HG03139 (cell line): ENCODE measurements at regions not wholly inside any gene's neighbourhood (a gene's known extent, or its start where the extent isn't known, plus 50 kb on each side); places are given as distances from the start of the nearest gene placed in this dataset.

ENCODE experiments used
- ATAC-seq: cut with Tn5 transposase; IDR thresholded peaks from one replicate; pipeline ENCODE4 v1.9.1; 2021; ENCODE audit not compliant: unreplicated experiment

DNA sequence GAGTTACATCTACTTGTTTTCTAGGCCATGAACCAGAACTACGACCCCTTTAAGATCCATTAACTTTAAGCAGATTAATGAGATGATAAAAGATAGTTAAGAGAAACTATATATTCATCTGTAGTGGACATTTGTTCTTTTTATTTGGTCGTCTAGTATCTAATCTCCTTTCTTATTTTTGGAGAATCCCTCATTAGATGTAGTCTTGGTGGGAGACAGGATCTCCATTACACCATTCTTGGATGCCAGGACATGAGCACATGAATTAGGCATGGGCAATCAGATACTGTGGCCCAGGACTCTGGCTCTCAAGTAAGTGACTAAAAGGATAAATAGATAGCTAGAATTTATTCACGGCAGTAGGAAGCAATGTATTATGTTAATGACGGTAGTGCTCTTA is 245.0 kb downstream of the ATP23 start:
- ATAC-seq: no peak

DNA sequence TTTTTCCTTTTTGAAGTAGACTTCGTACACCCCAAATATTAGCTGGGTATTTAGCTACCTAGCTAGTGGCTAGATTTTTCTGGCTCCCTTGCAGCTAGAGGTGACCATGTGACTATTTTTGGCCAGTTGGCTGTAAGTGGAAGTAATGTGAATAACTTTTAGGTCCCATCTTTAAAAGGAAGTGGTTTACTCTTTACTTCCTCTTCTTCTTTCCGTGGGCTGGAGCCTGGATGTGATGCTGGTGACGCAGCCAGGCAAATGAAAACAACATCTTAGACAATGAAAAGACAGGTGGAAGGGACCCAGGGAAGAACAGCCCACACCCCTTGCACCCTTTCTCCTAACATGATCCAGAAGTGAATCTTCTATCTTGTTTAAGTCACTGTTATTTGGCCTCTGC is 245.5 kb downstream of the ATP23 start:
- ATAC-seq: no peak

DNA sequence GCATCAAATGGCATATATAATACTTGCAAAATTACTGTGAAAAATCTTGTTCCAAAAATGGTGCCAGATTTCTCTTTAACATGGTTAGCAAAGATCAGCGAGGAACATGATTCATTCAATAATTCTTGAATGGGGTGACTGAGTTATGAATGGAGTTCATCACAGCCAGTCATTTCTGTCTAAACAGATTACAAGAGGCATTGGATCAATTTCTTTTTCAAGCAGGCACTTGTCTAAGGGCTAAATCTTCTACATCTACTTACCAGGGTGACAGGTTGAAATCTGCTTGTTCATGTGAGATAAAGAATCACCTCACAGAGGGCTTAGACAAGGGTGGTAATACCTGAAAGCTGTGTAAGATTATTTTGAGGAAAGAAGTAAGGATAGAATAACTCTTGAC is 247.7 kb downstream of the ATP23 start:
- ATAC-seq: no peak

DNA sequence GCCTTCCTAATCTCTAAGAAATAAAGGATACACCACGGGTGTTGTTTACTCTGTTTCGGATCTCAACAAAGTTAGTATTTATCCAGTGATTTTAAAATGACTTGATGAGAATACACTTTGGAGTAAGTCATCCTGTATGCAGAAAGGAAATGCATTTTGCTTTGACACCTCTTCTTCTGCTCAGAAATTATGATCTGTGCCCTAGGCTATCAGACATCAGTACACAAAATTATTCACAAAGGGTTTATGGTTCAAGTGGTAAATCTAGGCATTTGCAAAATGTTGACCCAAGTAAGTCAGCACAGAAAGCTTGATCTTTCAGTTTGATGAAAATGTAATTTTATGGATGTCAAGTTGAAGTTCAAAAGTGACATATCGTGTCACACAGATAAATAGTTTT is 248.5 kb downstream of the ATP23 start:
- ATAC-seq: no peak

DNA sequence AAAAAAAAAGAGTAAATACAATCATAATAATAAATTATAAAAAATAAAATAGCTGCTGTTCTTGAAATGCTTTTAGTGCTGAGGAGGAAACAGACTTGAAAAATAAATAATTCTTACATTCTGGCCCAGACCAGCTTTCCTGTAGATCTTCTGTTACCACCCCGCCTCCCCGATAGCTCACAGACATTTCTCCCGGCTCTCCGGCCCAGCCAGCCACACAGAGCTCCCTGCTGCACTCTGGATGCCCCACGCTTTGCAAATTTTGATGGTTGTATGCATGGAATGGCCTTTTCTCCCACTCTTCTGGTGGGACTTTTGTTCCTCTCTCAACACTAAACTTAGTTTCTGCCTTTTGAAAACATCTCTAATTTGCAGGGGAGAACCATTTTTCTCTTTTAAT is 249.3 kb downstream of the ATP23 start:
- ATAC-seq: no peak

DNA sequence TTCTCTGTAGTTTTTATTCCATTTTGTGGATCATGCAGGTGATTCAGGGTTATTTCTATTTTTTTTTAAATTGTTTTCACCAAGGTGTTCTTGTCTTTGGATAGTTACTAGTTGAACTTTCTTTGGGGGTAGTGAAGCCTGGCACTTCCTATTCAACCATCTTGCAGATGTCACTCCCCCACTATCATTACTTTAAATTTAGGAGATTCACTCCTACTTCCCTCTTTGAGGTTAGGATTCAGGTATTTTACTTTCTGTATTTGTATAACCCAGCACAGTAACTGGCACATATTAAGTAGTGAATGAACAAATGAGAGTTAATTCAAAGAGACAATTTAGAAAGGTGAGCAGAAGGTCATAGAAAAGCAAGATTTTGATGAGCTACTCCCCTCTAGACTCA is 255.6 kb downstream of the ATP23 start:
- ATAC-seq: no peak

DNA sequence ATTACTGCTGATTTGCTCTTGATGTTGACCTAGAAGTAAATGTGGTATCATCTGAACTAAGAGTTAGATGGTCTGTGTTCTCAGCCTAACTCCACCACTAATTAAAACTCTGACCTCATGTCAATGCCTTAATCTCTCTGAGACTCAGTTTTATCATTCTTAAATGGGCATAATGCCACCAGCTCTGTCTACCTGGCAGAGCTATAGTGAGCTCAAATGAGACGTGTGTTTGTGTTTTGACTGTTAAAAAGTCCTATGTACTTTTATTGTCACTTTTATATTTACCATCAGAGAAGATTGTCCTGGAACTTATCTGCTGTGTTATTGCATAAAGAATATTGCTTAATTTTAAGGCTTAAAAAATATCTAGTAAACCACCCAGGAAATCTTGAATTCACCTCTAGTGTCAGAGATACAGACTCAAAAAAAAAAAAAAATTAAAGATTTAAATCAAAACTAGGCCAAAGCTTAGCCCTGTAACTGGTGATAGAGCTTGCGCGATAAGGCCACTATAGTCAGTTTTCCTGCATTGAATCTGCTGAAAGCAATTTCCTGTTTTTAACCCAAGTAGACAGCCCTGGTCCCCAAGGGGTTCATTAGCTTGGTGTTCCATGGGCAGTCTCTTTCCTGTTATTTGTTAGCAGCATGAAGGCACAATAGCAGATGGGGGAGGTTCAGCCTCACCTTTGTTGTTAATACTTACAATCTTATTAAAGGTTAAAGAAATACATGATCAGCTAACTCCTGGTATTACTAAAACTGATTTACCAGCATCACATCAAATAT is 261.8 kb downstream of the ATP23 start:
- no peak for ATAC-seq

DNA sequence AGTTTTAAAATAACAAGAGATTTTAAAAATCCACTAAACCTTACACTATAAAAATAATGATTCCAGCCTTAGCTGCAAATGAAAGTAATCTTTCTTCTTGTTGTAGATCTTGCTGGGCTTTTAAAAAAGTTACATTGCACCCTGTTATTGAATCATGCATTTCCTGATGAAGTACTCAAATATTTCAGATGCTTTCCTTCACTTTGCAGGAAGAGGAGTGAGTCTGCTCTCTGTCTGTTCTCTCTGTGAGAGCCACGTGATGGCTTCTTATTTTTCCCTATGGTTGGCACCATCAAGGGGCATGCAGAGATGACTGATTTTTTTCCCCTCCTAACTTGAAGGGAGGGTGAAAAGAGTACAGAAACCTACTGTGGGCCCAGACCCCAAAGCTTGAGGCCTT is 262.7 kb downstream of the ATP23 start:
- ATAC-seq: no peak

DNA sequence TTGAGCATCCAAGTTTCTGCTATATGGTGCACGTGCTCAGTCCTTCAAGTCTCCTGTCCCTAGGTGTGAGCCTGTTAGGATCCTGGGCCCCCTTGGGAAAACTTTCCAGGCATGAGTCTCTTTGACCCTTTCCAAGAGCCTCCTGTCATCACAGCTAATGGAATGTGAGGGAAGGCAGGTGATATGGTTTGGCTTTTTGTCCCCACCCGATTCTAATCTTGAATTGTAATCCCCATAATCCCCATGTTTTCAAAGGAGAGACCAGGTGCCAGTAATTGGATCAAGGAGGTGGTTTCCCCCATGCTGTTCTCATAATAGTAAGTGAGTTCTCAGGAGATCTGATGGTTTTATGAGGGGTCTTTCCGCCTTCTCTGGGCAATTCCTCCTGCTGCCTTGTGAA is 265.5 kb downstream of the ATP23 start:
- ATAC-seq: no peak

DNA sequence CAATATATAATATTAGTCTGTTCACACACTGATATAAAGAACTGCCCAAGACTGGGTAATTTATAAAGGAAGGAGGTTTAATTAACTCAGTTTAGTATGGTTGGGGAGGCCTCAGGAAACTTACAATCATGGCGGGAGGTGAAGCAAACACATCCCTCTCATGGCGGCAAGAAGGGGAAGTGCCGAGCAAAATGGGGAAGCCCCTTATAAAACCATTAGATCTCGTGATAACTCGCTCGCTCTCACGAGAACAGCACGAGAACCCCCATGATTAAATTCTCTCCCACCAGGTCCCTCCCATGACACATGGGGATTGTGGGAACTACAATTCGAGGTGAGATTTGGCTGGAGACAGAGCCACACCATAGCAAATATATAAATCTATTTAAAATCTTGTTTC is 269.8 kb downstream of the ATP23 start:
- ATAC-seq: no peak

DNA sequence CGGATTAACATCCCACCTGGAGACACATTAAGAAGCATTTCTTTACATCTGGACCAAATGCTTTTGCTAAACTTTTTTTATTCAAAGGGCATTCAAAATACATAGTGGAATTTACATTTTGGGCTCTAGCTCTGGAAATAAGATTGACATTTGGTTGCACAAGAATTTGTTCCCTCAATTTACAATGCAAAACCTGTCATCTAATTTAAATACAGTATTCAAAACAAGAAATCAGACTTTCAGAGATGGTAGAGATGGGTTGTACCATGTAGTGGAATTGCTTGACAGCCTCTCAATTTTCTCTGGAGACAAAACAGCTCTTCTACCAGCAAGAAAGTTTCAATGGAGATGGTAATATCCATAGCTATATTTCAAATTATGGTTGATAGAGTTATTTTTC is 275.8 kb downstream of the ATP23 start:
- no peak for ATAC-seq

DNA sequence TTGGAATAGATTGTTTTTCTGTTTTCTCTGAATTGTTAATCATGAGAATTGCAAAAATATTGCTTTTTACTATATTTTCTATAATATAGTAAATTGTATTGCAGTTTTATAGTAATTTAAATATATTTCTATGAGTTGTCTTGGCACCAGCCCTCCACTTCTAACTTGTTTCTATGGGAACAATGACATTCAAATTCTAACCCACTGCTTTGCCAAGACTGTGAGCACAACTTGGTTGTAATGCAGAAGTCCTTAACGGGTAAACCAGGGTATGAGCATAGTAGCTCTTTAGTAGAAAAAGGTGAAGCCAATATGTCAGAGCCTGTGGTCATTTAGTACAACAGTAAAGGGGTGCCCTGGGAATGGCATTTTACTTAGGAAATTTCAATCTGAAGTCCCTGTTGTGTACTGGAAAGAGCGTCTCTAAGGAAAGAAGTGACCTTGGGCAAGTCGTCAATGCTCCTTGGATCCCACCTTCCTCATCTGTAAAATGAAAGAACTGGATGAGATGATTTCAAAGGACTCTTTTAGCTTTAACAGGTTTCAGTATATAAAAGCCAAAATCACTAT is 283.3 kb downstream of the ATP23 start:
- ATAC-seq: no peak

DNA sequence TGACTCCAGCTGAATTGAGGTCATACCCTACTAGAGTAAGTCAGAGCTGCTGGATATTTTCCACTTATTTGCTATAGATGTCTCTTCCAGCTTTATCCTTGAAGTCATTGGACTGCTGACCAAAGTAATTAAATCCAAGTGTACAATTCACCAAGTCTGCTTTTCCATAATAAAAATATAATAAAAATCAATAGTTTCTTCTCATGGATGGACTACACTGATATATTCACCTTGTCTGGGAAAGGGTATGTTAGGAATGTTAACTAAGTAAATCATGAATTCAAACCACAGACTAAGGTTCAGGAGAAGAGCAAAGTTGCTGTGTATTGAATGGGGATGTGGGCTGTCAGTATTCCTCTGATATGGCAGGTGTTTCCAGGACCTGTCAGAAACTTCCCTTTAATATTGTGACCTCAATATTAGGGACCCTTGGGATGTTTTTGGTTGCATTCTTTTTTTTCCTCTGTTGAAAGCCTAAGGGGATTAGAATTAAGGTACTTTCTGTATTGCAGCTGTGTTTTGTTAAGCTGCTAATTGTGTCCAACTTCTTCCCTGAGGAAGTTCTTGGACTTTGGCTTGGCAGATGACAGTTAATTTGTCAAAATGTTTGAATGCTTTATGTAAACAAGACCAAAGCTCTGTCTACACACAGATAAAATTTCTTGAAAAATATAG is 284.0 kb downstream of the ATP23 start:
- ATAC-seq: no peak

DNA sequence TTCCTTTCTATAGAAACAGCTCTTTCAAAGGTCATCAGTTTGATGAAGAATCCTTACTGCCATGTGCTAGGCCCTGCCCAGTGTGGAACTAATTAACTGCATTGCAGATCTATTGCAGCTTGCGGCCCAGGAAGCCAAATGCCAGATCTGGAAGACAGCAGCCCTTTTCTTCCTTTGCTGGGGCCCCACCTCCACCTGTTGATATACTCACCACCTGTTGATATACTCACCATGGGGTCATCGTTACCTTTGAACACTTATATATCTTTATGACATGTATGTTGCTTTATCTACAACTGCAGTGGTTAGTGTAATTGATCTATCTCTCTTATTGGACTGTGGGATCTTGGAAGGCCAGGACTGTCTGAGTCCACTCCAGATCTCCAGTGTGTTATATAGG is 292.5 kb downstream of the ATP23 start:
- no peak for ATAC-seq

DNA sequence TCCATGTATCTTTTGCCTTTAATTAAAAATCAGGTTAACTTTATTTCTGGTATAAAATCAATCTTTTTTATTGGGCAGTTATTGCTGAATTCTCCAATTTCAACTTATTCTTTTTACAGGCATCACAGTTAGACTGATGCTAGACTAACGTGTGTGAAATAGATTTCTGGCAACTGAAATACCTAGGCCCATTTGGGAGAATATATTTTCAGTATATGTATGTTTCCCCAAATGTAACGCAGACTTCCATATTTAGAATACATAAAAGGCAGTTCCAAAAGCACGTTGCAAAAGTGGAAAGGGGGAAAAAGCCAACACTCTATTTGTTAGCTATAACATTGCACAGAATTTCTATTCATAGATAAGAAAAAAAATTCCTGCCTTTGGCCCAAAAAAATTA is 297.0 kb downstream of the ATP23 start:
- no peak for ATAC-seq

DNA sequence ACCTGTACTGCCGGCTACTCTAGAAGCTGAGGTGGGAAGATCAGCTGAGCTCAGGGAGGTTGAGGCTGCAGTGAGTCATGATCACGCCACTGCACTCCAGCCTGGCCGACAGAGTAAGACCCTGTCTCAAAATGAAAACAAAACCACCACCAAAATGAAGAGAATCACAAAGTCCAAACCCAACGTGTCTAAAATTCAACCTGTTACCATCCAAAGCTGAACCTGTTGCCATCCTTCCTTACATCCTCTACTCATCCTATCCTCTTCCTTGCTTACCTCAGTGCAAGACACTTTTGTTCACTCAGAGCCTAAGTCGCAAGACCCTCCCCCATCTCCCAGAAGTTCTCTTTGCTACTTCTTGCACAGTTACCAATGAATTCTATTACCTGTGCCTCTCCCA is 299.7 kb downstream of the ATP23 start:
- no peak for ATAC-seq

DNA sequence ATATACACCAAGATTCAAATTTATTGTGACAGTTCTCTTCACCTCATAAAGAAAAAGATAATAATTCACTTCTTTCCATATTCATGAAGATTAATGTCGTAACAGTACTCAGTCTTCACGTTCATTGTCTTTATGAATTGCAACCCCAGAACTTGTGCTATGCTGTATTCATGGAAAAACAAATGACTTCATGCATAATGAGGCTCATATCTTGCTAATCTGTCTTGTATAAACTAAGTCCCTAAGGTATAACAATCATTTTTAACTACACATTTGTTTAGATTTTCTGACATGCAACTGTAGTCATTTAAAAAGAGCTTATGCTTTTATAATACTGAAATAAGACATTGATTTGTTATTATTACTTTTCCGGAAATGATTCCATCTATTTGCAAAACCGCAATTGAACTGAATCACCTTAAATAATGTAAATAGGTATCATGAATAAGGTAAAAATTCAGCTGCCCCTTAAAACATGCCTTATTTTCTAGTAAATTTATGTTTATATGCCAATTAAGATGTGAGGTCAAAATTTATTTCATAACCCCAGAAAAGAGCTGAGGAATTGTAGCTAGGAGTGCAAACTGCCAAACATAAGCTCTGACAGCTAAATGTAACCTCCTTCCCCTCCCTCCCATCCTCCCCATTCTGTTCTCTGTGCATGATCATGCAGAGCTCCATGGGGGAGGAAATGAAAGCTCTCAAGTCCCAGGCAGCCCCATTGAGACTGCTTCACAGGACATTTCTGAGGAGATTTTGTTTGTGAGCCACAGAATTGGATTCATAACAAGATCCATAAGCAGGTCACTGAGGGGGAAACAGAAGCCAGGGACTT is 301.6 kb downstream of the ATP23 start:
- no peak for ATAC-seq

DNA sequence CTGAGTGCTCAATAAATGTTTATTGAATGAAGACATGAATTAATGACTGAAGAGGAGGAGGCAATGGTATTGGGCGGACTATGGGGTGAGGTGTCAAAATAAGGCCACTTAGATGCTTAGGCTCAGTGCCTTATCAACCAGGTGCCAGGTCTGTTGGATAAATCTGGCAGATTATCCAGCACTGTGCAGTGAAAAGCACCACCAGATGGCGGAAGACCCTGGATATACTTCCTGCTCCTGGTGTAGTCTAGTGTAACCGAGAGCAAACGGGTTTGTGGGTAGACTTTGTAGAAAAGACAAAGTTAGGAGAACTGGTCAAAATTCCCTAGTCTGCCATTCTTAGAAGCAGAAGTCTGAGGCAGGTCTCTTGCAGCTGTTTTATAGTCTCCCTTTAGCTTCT is 306.3 kb downstream of the ATP23 start:
- no peak for ATAC-seq

DNA sequence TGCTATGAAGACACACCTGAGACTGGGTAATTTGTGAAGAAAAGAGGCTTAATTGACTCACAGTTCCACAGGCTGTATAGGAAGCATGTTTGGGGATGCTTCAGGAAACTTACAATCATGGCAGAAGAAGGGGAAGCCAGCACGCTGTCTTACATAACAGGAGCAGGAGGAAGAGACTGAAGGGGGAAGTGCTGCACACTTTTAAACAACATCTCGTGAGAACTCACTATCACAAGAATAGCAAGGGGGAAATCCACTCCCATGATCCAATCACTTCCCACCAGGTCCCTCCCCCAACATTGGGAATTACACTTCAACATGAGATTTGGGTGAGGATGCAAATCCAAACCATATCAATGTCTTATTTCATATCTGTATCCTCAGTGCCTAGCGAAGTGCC is 307.2 kb downstream of the ATP23 start:
- no peak for ATAC-seq

DNA sequence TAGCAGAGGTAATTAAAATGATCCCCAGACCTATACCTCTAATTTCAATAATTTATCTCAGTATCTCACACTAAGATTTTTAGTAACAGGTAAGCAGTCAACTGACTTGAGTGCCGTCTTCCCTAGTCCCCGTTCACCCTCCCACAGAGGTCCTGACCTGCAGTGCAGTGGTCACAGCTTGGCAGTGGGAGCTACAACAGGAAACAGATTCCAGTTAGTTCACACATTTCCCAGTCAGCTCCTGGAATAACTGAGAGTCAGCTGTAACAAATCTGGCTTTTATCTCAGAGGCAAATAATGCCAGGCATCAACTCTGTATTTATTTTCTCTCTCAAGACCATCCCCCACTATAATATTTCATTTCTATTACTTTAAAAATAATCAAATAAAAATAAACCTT is 308.2 kb downstream of the ATP23 start:
- ATAC-seq: no peak

DNA sequence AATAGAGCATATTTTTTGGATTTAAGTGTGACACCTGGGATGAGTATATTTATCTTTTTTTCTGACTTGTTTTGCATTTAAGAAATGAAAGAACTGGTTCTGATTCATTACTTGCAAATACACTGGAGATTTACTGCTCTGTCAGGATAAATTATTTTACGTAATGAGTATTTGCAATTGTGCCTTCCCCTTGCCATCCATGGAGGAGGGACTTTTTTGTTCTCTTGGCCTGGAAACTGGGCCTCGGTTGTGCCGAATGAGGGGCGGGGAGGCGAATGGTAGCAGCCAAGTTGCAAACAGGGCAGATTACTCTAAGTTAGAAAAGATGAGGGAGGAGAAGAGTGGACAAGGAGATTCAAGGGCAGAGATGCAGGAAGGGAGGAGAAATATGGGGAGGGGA is 308.7 kb downstream of the ATP23 start:
- ATAC-seq: no peak

DNA sequence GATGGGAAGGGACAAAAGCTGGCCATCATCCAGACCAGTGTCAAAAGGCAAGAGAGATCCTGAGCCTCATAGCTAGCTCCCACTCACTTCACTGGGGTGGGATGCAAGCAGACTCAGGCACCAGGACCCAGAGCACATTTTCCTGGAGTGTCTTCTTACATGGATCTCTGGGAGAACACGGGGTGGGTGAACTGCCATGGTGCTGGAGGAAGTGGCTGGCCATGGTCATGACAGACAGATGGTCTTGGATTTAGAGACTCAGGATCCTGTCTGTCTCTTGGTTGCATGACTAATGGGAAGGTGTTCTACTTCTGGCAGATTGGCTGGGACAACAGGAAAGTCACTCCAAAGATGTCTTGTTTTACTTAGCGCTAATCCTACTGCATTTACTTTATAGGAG is 311.5 kb downstream of the ATP23 start:
- ATAC-seq: no peak
